GM21786 (cell line): ENCODE measurements at regions not wholly inside any gene's neighbourhood (a gene's known extent, or its start where the extent isn't known, plus 50 kb on each side); places are given as distances from the start of the nearest gene placed in this dataset.
"Not testable (repeated sequence)": the region's sequence is repeated elsewhere in the genome, so short reads cannot be mapped to it uniquely, and the experiment has no call there.

ENCODE experiments used
- ATAC-seq: cut with Tn5 transposase; IDR thresholded peaks from one replicate; pipeline ENCODE4 v1.9.1; 2021; ENCODE audit not compliant: unreplicated experiment

GRCh38 chr13:59064042-59064441, 1099.7 kb downstream of the DIAPH3 start:
- ATAC-seq = no peak

- ATAC-seq = not testable (repeated sequence)
These were observed 1087.3 kb downstream of the DIAPH3 start for GRCh38 chr13:59076386-59076785.

- no peak for ATAC-seq
These were observed 1077.6 kb downstream of the DIAPH3 start for GRCh38 chr13:59086147-59086546.

GRCh38 chr13:59088716-59089115, 1075.0 kb downstream of the DIAPH3 start:
- ATAC-seq = no peak

- ATAC-seq = no peak
These were observed 1069.5 kb downstream of the DIAPH3 start for GRCh38 chr13:59094181-59094580.

GRCh38 chr13:59099182-59099974, 1064.3 kb downstream of the DIAPH3 start:
- ATAC-seq = no peak

GRCh38 chr13:59103004-59103768, 1060.5 kb downstream of the DIAPH3 start:
- no peak for ATAC-seq

GRCh38 chr13:59111751-59112171, 1052.0 kb downstream of the DIAPH3 start:
- ATAC-seq = no peak

GRCh38 chr13:59112221-59112718, 1051.5 kb downstream of the DIAPH3 start:
- ATAC-seq = no peak

- no peak for ATAC-seq
These were observed 1044.3 kb downstream of the DIAPH3 start for GRCh38 chr13:59119475-59119874.

- ATAC-seq = no peak
These were observed 1043.4 kb downstream of the DIAPH3 start for GRCh38 chr13:59120297-59120843.

GRCh38 chr13:59121507-59121906, 1042.2 kb downstream of the DIAPH3 start:
- no peak for ATAC-seq

- ATAC-seq = no peak
These were observed 1037.3 kb downstream of the DIAPH3 start for GRCh38 chr13:59126474-59126873.

- no peak for ATAC-seq
These were observed 1029.8 kb downstream of the DIAPH3 start for GRCh38 chr13:59133903-59134302.

GRCh38 chr13:59144700-59145099, 1019.0 kb downstream of the DIAPH3 start:
- no peak for ATAC-seq

GRCh38 chr13:59145381-59145780, 1018.3 kb downstream of the DIAPH3 start:
- no peak for ATAC-seq

GRCh38 chr13:59157181-59157580, 1006.5 kb downstream of the DIAPH3 start:
- ATAC-seq = no peak

GRCh38 chr13:59166174-59166573, 997.6 kb downstream of the DIAPH3 start:
- no peak for ATAC-seq

- ATAC-seq = no peak
These were observed 991.7 kb downstream of the DIAPH3 start for GRCh38 chr13:59172076-59172475.

- peak; percentile 61 for ATAC-seq
These were observed 987.0 kb downstream of the DIAPH3 start for GRCh38 chr13:59176775-59177174.

- no peak for ATAC-seq
These were observed 985.4 kb downstream of the DIAPH3 start for GRCh38 chr13:59178344-59178743.

GRCh38 chr13:59182241-59182640, 981.5 kb downstream of the DIAPH3 start:
- ATAC-seq = no peak
